RWPE1 (cell line): ENCODE measurements at regions not wholly inside any gene's neighbourhood (a gene's known extent, or its start where the extent isn't known, plus 50 kb on each side); places are given as distances from the start of the nearest gene placed in this dataset.

Experiments used
- CTCF ChIA-PET: fragments of 350-600 bp; sonication (Branson Sonifier 250); formaldehyde crosslinking; extraction: SDS; loops from one replicate; lab custom pipeline; 2021; lab: Yijun Ruan, JAX
- POLR2A ChIA-PET: fragments of 400-600 bp; formaldehyde crosslinking; extraction: SDS; loops from one replicate; lab custom pipeline; 2020; ENCODE audit warnings: antibody characterized with exemption; ENCODE audit not compliant: low non-redundant PET; lab: Yijun Ruan, JAX
- DNase-seq: peaks from one replicate; pipeline ENCODE4 v3.0.0; 2012; ENCODE audit warnings: low spot score
- H3K27ac ChIP-seq: fragments of 450-650 bp; 2 replicates; pipeline ENCODE4 v1.5.1; 2017
- TF ChIP-seq, protein P1 (sequence below): fragments of 450-650 bp; conservative IDR thresholded peaks from 2 replicates; pipeline ENCODE4 v1.5.1; 2017; ENCODE audit warnings: low read depth, mild to moderate bottlenecking

DNA sequence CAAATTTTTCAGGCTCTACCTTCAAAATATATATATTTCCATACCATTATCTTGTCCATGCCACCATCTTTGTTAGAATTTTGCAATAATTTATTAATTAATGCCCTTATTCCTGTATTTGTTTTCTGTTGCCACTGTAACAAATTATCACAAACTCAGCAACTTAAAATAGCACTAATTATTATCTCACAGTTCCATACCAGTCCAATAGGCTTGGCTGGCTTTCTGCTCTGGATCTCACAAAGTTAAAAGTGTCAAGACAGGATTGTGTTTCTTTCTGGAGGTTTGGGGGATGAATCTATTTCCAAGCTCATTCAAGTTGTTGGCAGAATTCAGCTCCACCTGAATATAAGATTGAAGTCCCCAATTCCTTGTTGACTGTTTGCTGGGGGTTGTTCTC lies 58.6 kb upstream of the SLC38A4 start:
- no peak for DNase-seq
- TF ChIP-seq, protein P1, sequence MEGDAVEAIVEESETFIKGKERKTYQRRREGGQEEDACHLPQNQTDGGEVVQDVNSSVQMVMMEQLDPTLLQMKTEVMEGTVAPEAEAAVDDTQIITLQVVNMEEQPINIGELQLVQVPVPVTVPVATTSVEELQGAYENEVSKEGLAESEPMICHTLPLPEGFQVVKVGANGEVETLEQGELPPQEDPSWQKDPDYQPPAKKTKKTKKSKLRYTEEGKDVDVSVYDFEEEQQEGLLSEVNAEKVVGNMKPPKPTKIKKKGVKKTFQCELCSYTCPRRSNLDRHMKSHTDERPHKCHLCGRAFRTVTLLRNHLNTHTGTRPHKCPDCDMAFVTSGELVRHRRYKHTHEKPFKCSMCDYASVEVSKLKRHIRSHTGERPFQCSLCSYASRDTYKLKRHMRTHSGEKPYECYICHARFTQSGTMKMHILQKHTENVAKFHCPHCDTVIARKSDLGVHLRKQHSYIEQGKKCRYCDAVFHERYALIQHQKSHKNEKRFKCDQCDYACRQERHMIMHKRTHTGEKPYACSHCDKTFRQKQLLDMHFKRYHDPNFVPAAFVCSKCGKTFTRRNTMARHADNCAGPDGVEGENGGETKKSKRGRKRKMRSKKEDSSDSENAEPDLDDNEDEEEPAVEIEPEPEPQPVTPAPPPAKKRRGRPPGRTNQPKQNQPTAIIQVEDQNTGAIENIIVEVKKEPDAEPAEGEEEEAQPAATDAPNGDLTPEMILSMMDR: no peak
- no peak overlapping the region for H3K27ac ChIP-seq
- ChIA-PET POLR2A (no interaction called here), CTCF (no interaction called here)

DNA sequence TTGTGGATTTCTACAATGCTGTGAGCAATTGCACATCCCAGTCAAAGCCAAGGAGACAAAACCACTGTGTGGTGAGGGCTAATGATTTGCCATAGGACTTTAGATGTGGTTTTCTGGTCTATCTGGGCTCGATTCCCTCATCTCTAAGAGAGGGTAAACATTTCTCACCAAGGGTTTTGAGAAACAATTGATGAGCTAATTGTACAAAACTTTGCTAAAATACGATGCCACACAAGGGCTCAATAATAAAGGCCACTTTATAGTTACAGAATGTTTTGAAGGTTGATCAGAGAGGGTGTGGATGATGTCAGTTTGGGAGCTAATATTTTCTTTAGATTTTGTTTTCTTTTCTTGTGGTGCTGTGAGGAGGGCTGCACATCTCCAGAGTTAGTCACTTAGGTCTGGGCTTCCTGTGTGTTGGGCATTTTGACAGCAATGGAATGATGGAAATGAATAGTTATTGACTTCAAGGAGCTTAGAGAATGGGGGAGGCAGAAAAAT lies 60.8 kb upstream of the SLC38A4 start:
- CTCF ChIA-PET: interaction anchor here (0.6 to 0.7 kb wide), 2 partner anchors 208 to 620 kb away, joined by 3 read pairs; no protein-coding TSS in a partner anchor
- TF ChIP-seq, protein P1: no peak
- no peak overlapping the region for H3K27ac ChIP-seq
- POLR2A ChIA-PET: no interaction called here
- no peak for DNase-seq

DNA sequence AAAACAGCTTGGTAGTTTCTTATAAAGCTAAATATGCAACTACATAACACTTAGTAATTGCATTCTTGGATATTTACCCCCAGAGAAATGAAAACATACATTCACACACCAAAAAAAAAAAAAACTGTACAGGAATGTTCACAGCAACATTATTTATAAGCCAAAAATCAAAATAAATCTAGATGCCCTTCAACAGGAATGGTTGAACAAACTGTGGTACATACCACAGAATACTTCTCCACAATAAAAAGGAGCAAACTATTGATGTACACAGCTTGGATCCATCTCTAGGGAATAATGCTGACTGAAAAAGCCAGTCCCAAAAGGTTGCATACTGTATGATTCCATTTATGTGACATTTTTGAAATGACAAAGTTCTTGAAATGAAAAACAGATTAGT lies 62.1 kb upstream of the SLC38A4 start:
- POLR2A ChIA-PET: no interaction called here
- CTCF ChIA-PET: no interaction called here
- TF ChIP-seq, protein P1: no peak
- no peak for DNase-seq
- H3K27ac ChIP-seq: no peak overlapping the region

DNA sequence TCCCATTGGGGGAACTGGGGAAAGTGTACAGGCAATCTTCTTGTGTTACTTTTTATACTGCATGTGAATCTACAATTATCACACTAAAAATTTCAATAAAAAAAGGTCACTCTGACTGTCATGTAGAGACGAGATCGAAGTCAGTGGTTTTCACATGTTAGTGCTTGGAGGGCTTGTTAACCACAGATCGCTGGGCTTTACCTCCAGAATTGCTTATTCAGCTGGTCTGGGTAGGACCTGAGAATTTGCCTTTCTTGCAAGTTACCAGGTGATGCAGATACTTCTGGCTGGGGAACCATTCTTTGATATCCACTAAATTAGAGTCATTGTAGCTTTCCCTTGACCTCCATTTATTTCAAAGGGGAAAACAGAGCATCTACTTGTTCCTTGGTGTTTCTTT lies 62.8 kb upstream of the SLC38A4 start:
- no peak overlapping the region for H3K27ac ChIP-seq
- TF ChIP-seq, protein P1: no peak
- POLR2A ChIA-PET: no interaction called here
- no peak for DNase-seq
- CTCF ChIA-PET: no interaction called here

DNA sequence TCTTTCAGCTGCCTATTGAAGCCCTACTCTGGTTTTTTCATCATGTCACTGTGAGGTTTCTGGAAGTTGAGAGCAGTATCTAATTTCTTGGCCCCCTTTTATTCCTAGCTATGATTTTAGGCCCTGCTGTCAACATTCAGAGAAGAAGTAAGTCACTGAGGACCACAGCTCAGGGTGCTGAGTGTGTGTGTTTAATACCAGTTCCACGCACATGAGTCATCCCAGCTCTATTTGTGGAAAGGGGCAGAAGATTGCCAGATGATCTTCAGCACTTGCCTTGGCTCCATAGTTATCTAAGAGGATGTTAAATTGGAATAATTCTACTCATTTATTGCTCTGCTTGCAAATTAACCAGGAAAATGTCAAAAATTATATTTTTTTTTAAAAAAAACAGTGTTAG lies 65.5 kb upstream of the SLC38A4 start:
- CTCF ChIA-PET: no interaction called here
- H3K27ac ChIP-seq: no peak overlapping the region
- POLR2A ChIA-PET: no interaction called here
- TF ChIP-seq, protein P1: no peak
- DNase-seq: no peak

DNA sequence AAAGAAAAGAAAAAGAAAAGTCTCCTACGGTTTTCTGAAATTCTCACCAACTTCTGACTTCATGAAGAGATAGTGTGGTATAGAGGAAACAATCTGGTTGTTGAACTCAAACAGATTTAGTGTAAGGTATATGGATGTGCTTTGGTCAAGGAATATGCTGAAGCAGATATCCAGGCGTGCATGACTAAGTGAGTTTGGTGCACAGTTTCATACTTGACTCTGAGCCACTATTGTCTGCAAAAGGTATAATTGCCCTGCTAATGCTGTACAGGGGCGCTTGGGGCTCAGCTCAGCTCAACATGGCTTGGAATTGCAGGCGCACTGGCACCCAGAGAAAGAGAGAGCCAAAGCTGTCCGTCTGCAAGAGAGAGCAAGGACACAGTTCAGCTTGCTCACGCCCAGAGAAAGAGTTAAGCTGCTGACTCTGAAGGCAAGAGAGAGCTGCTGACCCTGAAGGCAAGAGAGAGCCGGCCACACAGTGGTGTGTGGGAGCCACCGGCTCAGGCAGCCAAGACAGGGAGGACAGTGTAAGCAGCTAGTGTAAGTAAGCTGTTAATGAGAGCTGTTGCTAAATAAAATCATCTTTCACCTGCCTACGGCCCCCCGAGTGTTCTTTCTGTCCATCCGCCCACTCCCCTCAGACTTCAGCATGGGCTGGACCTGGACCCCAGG lies 66.4 kb upstream of the SLC38A4 start:
- H3K27ac ChIP-seq: no peak overlapping the region

More for the DNA sequence above, 66.4 kb upstream of the SLC38A4 start:
- no peak for DNase-seq
- POLR2A ChIA-PET: no interaction called here
- TF ChIP-seq, protein P1: no peak
- CTCF ChIA-PET: interaction anchor here (0.6 kb wide), 1 partner anchor 181 kb away, joined by 3 read pairs; no protein-coding TSS in a partner anchor
